Right hindlimb (tissue), 1 donor: ENCODE measurements at regions not wholly inside any gene's neighbourhood (a gene's known extent, or its start where the extent isn't known, plus 50 kb on each side); places are given as distances from the start of the nearest gene placed in this dataset.

Source experiments
- DNase-seq: peaks from one replicate; pipeline ENCODE4 v3.0.0-alpha.2; 2018

- DNase-seq: no peak
Measured at GRCh38 chr20:4095639-4096038, 53.0 kb upstream of the SMOX start.

GRCh38 chr20:4091490-4092479, 56.8 kb upstream of the SMOX start:
- peak; percentile 66 for DNase-seq

GRCh38 chr20:4090756-4091489, 57.7 kb upstream of the SMOX start:
- DNase-seq: no peak

- DNase-seq: no peak
Measured at GRCh38 chr20:4089756-4090487, 58.7 kb upstream of the SMOX start.

GRCh38 chr20:4088766-4089165, 59.9 kb upstream of the SMOX start:
- no peak for DNase-seq

- DNase-seq: no peak
Measured at GRCh38 chr20:4087923-4088322, 60.7 kb upstream of the SMOX start.

- DNase-seq: no peak
Measured at GRCh38 chr20:4086771-4087687, 61.6 kb upstream of the SMOX start.

- DNase-seq: no peak
Measured at GRCh38 chr20:4084721-4085120, 63.9 kb upstream of the SMOX start.

- no peak for DNase-seq
Measured at GRCh38 chr20:4084096-4084495, 64.5 kb upstream of the SMOX start.

GRCh38 chr20:4083098-4083865, 65.3 kb upstream of the SMOX start:
- no peak for DNase-seq

GRCh38 chr20:4082406-4083097, 66.1 kb upstream of the SMOX start:
- DNase-seq: peak; percentile 44

- no peak for DNase-seq
Measured at GRCh38 chr20:4081421-4081820, 66.1 kb upstream of the RNF24 start.

- peak; percentile 56 for DNase-seq
Measured at GRCh38 chr20:4076671-4077070, 61.3 kb upstream of the RNF24 start.

- no peak for DNase-seq
Measured at GRCh38 chr20:4076033-4076432, 60.7 kb upstream of the RNF24 start.

GRCh38 chr20:4074877-4075455, 59.6 kb upstream of the RNF24 start:
- no peak for DNase-seq

GRCh38 chr20:4073852-4074741, 58.7 kb upstream of the RNF24 start:
- no peak for DNase-seq

- DNase-seq: peak; percentile 48
Measured at GRCh38 chr20:4071178-4071693, 55.9 kb upstream of the RNF24 start.

GRCh38 chr20:4070323-4071177, 55.2 kb upstream of the RNF24 start:
- no peak for DNase-seq
